Activated T-helper 1 cell treated with anti-CD3 and anti-CD28 coated beads, Interleukin-2, amount 50 U/mL, for 16 hours (primary cell): ENCODE measurements at regions not wholly inside any gene's neighbourhood (a gene's known extent, or its start where the extent isn't known, plus 50 kb on each side); places are given as distances from the start of the nearest gene placed in this dataset.

Source experiments
- DNase-seq, 2 donors: peaks; one replicate each; pipeline ENCODE4 v3.0.0-alpha.2; 2020; ENCODE audit warnings: low read depth in 1 of 2, low spot score in 1 of 2

DNA sequence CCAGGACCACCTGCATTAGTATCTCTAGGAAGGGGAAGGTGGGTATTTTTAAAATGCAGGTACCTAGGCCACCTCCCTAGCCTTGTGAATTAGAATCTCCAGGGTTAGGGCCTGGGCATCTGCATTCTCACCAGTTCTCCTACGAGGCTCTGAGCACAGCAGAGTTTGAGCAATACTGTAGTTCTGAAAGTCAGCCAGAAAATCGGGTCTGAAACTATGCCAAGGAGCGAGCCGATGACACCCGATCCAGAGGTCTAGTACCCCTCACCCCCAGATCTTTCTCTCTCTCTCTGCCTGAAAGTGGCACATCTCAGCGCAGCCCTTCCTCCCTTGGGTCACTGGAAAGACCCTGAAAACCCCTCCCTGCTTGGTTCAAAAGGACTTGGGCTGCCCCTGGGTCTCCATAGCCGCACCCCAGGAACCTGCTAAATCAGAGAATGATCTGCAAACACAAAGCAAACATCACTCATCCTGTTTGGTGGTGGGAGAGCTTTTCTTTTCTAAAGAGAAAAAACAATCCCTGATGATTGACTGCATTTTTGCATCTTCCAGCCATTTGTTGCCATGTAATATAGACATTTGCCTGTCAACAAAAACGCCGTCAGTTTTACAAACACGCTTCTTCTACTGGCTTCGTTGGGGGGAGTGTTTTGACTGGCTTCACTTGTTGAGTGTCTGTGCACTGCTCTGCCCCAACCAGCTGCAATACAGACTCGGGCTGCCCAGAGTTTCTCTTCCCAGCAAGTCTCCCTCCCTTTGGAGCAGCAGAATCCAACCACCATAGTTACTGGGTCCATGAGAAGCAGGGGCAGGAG is 229.9 kb downstream of the MN1 start:
- no peak for DNase-seq

DNA sequence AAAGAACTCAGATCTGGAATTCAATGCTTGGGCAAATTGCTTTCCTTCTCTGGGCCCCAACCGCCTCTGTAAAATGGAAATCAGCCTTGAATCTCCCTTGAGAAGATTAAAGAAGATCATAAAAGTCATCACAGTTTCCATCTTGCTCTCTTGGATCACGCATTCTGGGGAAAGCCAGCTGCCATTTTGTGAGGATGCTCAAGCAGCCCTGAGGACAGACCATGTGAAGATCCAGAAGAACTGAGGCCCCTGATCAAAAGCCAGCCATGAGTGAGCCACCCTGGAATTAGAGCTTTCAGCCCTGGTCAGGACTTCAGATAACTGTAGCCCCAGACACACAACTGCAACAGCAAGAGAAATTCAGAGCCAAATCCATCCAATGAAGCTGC is 229.3 kb downstream of the MN1 start:
- no peak for DNase-seq

DNA sequence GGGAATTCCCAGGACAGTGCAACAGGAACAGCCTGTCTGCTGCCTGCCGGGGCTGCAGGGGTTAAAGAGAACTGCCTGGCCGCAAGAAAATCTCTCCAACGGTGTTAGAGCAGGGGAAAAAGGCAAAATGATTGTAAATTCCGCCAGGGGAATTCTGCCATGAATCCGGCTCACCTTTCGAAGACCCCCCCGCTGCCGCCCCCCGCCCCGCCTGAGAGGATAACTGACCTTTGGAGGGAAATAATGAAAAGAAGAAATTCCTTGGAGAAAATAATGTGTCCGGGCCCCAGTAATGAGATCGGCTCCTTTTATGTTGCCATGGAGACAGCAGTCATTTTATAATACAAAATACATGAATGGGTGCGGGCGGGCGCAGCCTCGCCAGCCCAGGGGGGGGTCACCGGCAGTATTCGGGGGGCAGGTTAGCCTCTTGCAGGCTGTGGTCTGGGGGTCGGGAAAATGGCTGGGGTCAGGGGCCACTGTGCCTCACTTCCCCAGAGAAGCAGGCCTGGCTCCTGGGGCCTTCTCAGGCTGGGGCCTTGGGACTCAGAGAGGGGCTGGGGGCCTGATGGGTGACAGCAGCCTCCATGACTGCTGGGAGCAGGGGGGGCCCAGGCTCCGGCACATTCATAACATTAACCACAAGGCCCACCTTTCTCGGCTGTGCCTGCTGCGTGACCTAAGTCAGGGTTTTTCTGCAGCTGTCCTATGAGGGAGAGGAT is 228.1 kb downstream of the MN1 start:
- no peak for DNase-seq

DNA sequence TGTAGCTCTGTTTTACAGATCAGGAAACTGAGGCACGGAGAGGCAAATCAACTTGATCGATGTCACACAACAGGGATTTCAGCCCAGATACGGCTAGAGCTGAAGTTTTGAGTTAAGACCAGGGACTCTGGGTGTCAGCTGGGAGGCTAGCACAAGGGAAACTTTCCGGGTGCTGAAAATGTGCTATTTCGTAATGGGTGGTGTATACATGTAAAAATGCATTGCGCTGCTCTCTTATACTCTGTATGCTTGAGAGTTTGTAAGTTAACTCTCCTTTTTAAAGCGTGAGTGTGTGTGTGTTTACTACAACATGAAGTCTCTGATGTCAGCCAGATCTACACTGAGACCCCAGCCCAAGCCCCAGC is 227.6 kb downstream of the MN1 start:
- DNase-seq = no peak

DNA sequence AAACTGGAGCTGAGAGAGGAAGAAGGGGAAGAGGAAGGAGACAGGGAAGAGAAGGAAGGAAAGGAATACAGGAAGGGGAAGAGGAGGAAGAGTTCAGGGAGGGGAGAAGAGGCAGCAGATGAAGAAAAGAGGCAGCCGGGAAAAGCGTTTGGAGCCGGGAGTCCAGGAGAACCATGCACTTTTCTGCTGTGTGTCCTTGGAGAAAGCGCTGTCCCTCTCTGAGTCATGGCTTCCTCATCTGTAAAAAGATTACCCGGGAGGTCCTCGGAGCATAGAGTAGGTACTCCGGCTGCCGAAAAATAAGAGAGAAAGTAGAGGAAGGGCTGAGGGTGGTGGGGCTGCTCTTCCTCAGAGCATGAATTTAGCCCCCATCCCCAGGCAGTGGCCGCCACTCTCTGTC is 226.9 kb downstream of the MN1 start:
- DNase-seq = no peak

DNA sequence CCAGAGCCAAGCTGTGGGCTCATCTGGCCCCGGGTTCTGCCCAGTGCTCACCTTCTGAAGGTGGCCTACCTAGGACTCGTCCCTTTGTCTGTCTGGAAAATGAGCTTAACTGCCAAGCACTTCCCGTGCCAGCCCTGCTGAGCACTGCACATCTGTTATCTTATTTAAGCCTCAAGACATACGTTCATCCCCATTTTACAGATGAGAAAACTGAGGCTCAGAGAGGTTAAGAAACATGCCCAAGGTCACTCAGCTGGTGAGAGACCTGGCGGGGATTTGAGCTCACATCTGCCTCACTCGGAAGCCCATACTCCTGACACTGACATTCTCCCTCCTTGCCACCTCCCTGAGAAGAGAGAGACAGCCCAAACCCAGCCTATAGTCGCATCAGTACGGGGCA is 226.2 kb downstream of the MN1 start:
- DNase-seq = no peak

DNA sequence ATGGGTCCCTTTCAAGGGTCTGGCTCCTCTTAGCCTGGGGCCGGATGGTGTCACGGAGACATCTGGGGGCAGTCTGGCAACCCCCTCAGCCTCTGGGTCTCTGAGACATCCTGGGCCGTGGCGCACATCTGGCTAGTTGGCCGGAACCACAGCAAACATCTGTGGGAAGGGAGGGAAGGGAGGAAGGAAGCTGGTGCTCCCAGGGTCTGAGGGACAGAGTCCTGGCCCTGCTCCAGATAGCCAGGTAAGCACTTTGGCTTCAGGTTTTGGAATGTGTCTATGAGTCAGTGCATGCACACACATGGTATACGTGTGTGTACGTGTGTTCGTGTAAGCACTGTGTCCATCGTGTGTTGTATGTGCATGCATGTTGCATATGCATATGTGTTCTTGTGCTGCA is 225.1 kb downstream of the MN1 start:
- DNase-seq = no peak

DNA sequence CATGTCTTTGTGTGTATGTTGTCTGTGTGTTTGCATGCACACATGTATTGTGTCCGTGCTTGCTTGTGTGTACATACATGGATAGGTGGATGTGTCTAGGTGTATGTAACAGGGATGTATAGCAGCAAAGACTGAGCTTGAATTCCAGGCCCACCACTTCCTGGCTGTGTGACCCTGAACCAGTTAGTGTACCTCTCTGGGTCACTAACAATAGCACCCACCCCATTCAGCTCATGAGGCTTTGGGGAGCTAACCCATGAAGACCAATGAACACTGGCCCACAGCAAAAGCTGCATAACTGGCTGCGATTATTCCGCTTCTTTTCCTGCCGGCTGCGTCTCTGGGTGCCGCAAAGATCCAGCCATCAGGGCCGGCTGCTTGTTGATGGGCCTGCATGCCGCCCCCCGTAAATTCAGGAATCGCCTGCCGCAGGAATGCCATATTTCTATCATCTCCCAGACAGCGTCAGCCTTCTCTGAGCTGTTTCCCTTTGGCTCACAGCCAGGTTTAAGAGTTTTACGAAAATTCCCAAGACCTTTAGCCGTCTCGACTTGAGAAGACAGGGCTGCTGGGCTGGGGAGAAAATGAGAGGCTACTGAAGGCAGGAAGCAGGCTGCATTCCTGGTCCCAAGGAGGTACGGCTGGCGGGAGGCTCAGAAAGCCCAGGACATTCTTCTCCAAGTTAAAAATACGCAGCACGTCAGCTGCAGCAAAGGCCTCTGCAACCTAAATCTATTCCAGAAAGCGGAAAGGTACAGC is 224.6 kb downstream of the MN1 start:
- no peak for DNase-seq

DNA sequence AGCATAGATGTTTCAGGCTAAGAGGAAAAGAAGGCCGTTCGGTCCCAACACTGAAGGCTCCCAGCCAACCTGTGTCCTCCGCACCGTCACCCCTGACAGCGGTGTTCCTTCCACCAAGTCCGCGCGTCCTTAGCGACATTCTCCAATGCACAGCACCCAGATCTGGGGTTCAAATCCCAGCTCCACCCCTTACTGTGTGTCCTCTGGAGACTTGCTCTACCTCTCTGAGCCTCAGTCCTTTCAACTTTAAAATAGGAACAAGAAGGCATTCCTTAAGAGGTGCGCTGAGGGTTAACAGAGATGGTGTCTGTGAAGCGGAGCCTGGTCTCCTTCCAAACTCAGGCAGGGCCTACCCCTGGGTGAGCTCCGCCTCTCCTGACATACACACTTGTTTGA is 224.0 kb downstream of the MN1 start:
- DNase-seq = no peak

DNA sequence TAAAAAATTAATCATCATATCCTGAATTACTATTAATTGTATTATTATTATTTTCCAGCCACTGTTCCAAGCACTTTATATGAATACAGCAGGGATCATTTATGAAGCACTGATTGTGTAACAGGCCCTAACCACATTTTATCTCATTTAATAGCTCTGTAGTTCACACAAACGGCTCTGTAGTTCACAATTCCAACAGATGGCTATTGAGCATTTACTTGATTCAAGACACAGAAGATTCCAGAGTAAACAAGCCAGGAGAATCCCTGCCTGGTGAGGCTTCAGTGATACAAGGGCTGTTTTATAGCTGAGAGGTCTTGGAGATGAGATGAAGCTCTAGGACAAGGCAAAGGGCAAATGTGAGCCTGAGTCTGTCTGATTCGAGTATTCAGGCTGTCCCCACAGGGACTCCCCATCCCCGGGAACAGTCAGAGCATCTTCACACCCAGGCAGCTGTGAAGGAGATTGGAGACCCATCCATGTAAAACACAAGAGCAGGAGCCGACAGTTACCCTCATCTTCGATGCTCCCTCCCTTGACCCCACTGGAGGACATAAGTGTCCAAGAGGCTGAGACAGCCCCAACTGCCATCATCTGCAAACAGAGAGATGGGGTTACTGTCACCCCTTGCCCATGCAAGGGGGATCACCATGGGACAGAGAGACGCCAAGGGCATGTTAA is 222.5 kb downstream of the MN1 start:
- DNase-seq = no peak

DNA sequence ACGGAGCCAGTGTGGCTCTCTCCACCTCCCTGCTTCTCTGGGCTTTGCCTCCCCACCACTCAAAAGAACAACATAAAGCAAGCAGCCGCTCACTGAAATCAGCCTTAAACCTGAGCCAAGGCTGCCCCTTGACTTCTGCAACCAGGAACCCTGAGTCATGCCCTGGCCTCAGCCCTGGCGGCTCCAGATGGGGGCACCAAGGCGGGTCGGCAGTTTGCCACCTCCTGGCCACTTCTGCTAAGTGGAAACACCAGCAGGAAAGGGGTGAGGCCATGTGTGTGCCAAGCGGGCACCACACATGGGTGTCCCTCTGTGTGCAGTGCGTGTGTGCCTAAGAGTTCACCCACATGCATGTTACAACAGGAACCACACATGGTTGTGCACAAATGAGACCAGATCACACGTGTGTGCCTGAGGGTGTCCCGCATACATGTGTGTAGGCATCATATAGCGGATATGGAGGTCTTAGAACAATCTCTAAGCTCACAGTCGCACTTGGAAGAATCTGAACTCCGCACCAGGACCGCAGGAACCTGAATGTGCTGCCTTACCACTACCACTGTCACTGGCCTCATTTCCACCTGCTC is 221.2 kb downstream of the MN1 start:
- no peak for DNase-seq

DNA sequence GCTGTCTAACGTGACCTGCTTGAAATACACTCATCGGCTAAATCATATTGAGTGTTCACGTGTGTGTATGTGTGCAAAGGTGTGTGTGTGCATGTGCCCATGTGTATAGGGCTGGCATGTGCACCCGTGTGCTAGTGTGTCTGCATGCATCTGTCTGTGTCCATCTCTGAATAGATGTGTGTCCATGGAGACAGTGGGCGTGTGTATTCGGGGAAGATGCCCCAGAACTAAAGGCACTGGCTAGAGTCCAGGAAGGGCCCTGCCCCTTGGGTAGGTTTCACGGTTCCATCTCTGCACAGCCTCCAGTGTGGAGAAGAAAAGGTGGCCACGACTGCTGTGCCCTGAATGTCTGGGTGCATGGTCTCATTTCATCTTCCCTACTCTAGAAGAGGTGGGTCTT is 220.3 kb downstream of the MN1 start:
- DNase-seq = no peak

DNA sequence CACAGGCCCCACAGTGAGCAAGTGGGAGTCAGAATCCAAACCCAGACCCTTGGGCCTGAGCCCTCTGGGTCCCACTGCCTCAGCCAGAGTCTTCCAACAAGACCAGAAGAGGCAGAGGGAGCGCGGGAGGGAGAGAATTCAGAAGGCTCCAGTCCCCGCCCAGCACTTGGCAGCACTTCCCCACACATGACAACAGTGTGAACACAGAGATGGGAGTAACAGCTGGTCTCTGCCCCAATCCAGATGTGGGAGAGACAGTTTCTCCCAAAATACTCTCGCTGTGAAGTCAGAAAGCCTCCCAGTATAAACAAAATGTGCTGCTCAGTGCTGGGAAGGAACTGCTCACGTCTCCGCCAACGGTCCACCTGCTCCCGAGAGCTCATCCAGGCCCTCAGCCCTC is 219.9 kb downstream of the MN1 start:
- no peak for DNase-seq

DNA sequence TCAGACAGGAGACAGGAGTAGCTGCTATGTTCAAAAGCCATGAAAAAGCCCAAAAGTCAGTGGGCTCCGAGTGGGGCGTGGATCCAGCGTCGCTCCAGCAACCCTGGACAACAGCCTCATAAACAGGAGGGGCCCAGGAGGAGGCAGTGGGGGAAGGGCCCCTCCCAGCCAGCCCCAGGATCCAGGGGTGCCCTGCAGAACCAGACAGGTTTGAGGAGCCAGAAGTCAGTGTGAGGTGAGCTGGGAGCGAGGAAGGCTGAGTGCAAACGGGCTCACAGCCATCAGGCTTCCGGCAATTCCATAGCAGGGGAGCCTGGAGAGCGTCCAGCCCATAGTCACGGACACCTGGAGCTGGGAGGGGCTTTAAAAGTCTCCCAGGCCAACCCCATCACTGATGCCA is 217.7 kb downstream of the MN1 start:
- no peak for DNase-seq

DNA sequence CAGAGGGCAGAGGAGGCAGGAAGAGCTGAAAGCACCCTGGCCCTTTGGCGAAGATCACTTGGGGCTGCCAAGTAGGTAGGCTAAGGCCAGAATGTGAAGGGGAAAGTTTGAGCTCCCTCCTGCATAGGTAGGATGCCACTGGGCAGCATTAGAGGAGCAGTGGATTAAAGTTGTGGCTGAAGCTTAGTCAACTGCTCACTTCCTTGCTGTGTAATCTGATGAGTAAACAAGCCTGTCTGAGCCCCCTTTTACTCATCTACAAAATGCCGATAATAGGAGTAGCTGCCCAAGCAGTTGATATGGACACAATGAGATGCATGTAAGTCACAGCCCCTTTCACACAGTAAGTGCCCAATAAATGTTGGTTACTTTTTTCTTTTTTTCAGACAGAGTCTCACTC is 216.4 kb downstream of the MN1 start:
- no peak for DNase-seq

DNA sequence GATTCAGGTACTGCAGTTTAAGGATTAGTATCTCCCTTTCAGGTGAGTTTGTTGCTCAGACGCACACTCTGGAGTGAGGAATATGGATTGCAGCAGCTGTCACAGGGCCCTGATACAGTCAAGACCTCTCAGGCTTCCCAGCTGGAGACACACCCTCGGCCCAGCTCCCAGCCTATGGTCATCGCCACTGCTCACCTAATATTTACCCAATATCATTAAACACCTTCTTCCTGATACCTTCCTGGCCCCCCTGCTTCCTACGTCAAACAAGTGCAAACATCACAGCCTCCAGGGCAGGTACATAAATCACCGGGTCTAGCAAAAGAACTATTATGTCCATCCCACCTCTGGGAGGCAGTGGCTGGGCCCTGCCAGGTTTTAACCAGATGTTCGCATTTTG is 213.3 kb downstream of the MN1 start:
- DNase-seq = no peak

DNA sequence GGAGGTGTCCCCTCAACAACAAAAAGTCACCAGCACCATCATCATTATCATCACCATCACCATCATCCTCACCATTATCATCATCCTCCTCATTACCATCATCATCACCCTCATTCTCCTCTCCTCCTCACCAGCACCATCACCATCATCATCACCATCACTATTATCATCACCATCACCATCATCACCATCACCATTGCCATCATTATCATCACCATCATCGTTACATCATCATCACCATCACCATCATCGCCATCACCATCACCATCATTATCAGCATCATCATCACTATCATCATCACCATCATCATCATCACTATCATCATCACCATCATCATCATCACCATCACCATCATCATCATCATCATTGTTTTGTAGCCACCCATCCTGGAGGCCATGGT is 212.6 kb downstream of the MN1 start:
- no peak for DNase-seq

DNA sequence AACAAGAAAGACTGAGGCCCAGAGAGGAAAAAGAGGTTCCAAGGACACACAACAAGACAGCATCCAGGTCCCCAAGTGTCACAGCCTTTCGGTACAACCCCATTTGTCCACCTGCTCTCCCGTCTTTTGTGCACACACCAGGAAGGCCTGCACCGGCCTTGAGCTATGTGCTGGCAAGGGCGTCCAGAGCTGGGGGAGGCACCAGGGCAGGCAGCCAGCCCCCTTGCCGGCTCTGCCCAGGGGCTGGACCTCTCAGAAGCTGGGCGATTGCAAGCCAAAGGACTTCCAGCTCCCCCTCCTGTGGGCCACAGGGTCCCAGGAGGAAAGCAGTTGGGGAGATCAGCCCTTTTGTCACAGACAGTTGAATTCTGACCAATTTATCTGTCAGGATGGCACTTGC is 210.5 kb downstream of the MN1 start:
- no peak for DNase-seq

DNA sequence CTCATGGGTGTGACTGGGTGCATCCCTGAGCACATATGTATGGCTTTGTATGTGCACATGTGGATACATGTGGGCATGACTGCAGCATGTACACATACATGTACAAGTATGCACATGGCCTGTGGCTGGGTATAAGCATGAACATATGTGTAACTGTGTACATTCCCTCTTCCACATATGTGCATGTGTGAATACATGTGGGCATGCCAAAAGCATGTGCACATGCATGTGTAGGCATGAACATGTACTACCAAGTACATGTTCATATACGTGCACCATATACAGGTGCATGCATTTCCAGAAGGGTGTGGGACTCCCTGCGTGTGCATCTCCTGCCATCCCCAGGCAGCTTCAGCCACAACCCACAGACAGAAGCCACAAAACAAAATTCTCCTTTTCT is 208.2 kb downstream of the MN1 start:
- DNase-seq = no peak

DNA sequence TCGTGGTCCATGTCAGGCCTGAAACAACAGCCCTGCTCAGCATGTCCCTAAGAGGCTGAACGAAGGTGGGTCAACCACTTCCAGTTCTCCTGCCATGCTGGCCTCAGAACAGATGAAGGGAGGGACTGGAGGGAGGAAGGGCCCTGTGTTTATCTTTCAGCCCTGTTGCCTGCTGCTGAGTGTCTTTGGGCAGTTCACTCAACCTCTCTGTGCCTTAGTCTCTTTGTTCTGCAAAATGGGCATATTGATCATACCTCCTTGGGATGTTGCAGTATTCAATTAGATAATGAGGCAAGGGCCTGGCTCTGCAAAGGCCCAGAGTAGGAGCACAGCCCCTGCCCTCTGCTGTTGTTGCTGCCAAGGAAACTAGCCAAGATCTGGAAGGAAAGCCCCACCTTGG is 207.5 kb downstream of the MN1 start:
- no peak for DNase-seq

DNA sequence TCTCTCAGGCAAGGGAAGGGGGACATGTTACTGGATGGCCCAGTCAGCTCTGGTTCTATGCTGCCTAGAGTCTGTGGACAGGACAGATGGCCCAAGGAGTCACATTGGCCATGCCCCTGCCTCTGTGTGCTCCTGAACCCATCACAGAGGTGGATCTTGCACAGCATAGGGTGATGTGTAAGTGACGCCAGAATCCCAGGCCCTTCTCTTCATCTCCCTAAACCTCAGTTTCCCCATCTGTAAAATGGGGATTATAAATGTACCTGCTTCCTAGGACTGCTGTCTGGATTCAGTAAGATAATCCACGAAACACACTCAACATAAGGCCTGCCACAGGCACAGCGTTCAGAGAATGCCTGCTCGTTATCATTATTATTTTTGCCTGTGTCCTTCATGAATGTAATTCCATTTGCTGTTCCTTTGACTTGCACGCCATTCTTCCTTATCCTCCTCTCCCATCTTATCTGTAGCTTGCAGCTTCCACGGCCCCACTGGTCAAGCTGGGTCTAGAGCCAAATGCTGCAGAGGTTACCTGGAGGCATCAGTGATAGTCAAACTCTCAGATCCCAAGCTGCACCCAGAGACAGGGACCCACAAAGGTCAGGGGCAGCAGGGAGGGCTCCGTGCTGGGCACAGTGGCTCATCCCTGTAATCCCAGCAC is 207.0 kb downstream of the MN1 start:
- DNase-seq = no peak
